NCI-H146 (cell line): ENCODE measurements at regions not wholly inside any gene's neighbourhood (a gene's known extent, or its start where the extent isn't known, plus 50 kb on each side); places are given as distances from the start of the nearest gene placed in this dataset.
"Not testable (repeated sequence)": the region's sequence is repeated elsewhere in the genome, so short reads cannot be mapped to it uniquely, and the experiment has no call there.

ENCODE experiments used
- DNase-seq: peaks from one replicate; lab custom pipeline; 2025; lab: John Stamatoyannopoulos, UW

GRCh38 chr6:145067430-145067829 is 667.9 kb downstream of the EPM2A start:
- no peak for DNase-seq

- DNase-seq = no peak
Observed at GRCh38 chr6:145068577-145068976, 666.7 kb downstream of the EPM2A start.

- DNase-seq = no peak
Observed at GRCh38 chr6:145069966-145070365, 665.4 kb downstream of the EPM2A start.

- DNase-seq = no peak
Observed at GRCh38 chr6:145070791-145071190, 664.5 kb downstream of the EPM2A start.

- DNase-seq = no peak
Observed at GRCh38 chr6:145071836-145072235, 663.5 kb downstream of the EPM2A start.

- no peak for DNase-seq
Observed at GRCh38 chr6:145073811-145074210, 661.5 kb downstream of the EPM2A start.

- no peak for DNase-seq
Observed at GRCh38 chr6:145074805-145075204, 660.5 kb downstream of the EPM2A start.

- no peak for DNase-seq
Observed at GRCh38 chr6:145075425-145075824, 659.9 kb downstream of the EPM2A start.

GRCh38 chr6:145076115-145076841 is 659.0 kb downstream of the EPM2A start:
- DNase-seq = no peak

GRCh38 chr6:145077382-145077781 is 657.9 kb downstream of the EPM2A start:
- no peak for DNase-seq

- no peak for DNase-seq
Observed at GRCh38 chr6:145080651-145081050, 654.7 kb downstream of the EPM2A start.

- DNase-seq = no peak
Observed at GRCh38 chr6:145081677-145082076, 653.6 kb downstream of the EPM2A start.

- no peak for DNase-seq
Observed at GRCh38 chr6:145082359-145082758, 653.0 kb downstream of the EPM2A start.

GRCh38 chr6:145086197-145086596 is 649.1 kb downstream of the EPM2A start:
- no peak for DNase-seq

- no peak for DNase-seq
Observed at GRCh38 chr6:145087034-145087433, 648.3 kb downstream of the EPM2A start.

GRCh38 chr6:145090801-145091585 is 644.3 kb downstream of the EPM2A start:
- no peak for DNase-seq

- DNase-seq = no peak
Observed at GRCh38 chr6:145091586-145092142, 643.7 kb downstream of the EPM2A start.

- DNase-seq = no peak
Observed at GRCh38 chr6:145092554-145092953, 642.8 kb downstream of the EPM2A start.

GRCh38 chr6:145093226-145093625 is 642.1 kb downstream of the EPM2A start:
- DNase-seq = no peak

- DNase-seq = no peak
Observed at GRCh38 chr6:145096846-145097245, 638.5 kb downstream of the EPM2A start.

GRCh38 chr6:145098127-145098526 is 637.2 kb downstream of the EPM2A start:
- not testable (repeated sequence) for DNase-seq

- DNase-seq = no peak
Observed at GRCh38 chr6:145099713-145100112, 635.6 kb downstream of the EPM2A start.

- DNase-seq = no peak
Observed at GRCh38 chr6:145110109-145110508, 625.2 kb downstream of the EPM2A start.
